GM21717 (cell line): ENCODE measurements at regions not wholly inside any gene's neighbourhood (a gene's known extent, or its start where the extent isn't known, plus 50 kb on each side); places are given as distances from the start of the nearest gene placed in this dataset.
A peak's percentile ranks its signal among the peaks of the same experiment; 100 is the strongest.

Experiments used
- ATAC-seq: cut with Tn5 transposase; IDR thresholded peaks from one replicate; pipeline ENCODE4 v1.9.1; 2021; ENCODE audit warnings: mild to moderate bottlenecking, moderate library complexity; ENCODE audit not compliant: unreplicated experiment

- no peak for ATAC-seq
Observed at GRCh38 chr5:10853154-10853553, 92.1 kb upstream of the DAP start.

DNA sequence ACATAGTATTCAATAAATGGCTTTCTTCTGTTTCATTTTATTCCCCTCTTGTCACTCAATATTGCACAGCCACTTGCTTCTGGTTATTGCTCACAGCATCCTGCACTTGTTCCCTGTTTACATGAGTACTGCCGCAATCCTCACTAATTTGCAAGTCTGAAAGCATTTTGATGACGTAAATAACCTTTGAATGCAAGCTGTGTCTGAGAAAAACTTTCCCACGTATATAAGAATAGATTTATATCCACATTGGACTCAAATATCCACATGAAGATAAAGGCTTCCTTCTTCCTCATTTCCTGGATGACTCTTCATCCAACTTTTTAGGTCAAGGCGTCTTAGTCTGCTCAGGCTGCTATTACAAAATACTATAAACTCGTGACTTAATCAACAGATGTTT is 88.2 kb upstream of the DAP start:
- ATAC-seq, result no peak

DNA sequence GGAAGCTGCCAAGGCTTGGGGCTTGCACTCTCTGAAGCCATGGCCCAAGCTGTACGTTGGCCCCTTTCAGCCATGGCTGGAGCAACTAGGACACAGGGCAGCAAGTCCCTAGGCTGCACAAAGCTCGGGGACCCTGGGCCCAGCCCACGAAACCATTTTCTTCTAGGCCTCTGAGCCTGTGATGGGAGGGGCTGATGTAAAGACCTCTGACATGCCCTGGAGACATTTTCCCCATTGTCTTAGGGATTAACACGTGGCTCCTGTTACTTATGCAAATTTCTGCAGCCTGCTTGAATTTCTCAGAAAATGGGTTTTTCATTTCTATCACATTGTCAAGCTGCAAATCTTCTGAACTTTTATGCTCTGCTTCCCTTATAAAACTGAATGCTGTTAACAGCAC is 83.0 kb upstream of the DAP start:
- no peak for ATAC-seq

DNA sequence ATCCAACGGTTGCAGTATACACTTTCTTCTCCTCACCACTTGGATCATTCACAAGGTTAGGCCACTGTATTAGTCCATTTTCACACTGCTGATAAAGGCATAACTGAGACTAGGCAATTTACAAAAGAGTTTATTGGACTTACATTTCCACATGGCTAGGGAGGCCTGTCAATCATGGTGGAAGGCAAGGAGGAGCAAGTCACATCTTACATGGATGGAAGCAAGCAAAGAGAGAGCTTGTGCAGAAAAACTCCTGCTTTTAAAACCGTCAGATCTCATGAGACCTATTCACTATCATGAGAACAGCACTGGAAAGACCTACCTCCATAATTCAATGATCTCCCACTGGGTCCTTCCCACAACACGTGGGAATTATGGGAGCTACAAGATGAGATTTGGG is 81.8 kb upstream of the DAP start:
- no peak for ATAC-seq

DNA sequence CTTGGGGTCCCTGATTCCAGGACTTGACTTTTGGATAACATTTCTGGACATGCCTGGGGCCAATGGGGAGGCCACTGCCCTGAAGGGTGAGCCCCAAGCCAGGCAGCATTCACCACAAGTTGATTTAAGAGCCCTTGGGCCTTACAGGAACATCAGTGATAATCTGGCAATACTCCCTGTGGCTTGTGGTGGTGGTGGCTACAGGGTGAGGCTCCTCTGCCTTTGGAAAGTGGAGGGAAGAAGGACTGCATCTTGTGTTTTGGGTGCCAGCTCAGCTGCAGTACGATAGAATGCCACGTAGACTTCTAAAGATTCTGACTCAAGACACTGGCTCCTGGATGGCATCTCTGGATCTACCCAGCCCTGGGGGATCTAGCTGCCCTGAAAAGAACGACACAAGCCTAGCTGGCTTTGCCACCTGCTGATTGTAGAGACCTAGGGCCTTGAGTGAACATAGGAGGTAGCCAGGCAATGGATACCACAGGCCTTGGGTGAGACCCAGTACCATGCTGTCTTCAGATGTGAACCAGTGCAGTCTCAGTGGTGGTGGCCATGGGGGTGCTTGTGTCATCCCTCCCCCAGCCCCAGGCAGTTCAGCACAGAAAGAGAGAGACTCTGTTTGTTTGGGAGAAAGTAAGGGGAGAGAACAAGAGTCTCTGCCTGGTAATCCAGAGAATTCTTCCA is 79.0 kb upstream of the DAP start:
- ATAC-seq, result no peak

- ATAC-seq, result no peak
Observed at GRCh38 chr5:10839118-10839517, 78.1 kb upstream of the DAP start.

GRCh38 chr5:10838038-10838437 is 77.0 kb upstream of the DAP start:
- ATAC-seq, result peak; percentile 61

GRCh38 chr5:10836986-10837385 is 76.0 kb upstream of the DAP start:
- no peak for ATAC-seq

- ATAC-seq, result no peak
Observed at GRCh38 chr5:10834695-10835094, 73.7 kb upstream of the DAP start.

DNA sequence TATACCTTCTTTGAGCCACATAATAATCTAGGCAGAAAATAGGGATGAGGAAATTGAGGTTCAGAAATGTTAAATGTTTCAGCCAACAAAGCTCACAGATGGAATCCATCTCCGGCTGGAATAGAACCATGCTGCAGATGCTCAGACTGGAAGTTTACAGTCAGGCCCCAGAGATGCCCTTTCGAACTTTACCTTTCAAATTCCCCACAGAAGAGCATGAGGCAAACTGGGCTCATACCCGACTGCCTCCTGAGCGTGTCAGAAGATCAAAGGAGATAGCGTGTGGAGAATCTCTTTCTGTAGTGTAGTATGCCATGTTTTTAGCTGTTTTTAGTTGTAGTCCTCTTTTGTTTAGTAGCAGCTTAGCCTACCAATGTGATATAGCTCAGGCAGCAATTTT is 72.0 kb upstream of the DAP start:
- no peak for ATAC-seq

DNA sequence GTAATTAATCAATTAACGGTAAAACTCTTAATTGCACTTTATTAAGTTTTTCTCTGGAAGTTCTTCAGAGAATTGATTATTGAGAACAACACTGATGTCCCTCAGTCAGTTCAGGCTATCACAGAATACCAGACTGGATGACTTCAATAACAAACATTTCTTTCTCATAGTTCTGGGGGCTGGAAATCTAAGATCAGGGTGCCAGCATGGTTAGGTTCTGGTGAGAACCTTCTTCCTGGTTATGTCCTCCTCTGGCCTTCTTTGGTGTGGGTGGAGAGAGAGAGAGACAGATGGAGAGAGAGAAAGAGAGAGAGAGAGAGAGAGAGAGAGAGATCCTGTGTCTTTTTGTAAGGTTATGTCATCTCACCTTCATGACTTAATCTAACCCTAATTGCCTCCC is 71.4 kb upstream of the DAP start:
- no peak for ATAC-seq

DNA sequence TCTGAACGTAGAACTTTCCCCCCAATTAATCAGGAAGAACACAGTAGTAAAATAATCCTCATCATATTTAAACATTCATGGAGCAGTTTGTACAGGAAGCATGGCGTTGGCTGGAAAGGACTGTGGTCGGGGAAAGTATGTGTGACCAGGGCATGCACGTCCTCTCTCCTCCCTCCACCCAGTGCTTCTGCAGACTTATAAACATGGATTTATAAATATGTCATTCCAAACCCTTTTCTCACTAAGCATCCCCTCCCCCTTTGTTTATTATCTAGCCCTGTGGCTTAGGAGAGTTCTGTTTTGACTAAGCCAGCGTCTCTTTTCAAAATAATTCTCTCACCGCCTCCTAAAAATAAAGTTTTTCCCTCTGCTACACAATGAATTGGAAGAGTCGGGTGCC is 70.4 kb upstream of the DAP start:
- no peak for ATAC-seq

- no peak for ATAC-seq
Observed at GRCh38 chr5:10828241-10828640, 67.2 kb upstream of the DAP start.

- no peak for ATAC-seq
Observed at GRCh38 chr5:10827571-10827970, 66.5 kb upstream of the DAP start.

GRCh38 chr5:10826971-10827370 is 65.9 kb upstream of the DAP start:
- ATAC-seq, result no peak

GRCh38 chr5:10825897-10826644 is 65.0 kb upstream of the DAP start:
- ATAC-seq, result peak; percentile 94

GRCh38 chr5:10812218-10812617 is 51.2 kb upstream of the DAP start:
- no peak for ATAC-seq
